GM20000 (cell line): ENCODE measurements at regions not wholly inside any gene's neighbourhood (a gene's known extent, or its start where the extent isn't known, plus 50 kb on each side); places are given as distances from the start of the nearest gene placed in this dataset.

Experiments used
- DNase-seq: peaks from one replicate; pipeline ENCODE4 v3.0.0; 2012; ENCODE audit warnings: low spot score
- CTCF ChIP-seq: IDR thresholded peaks from 2 replicates; pipeline ENCODE4 v1.5.1; 2012; ENCODE audit warnings: mild to moderate bottlenecking, control low read depth; ENCODE audit errors: extremely low read depth, missing control alignments

GRCh38 chr21:28200726-28201125, 792.0 kb downstream of the LTN1 start:
- TF ChIP-seq CTCF, result no peak
- DNase-seq, result no peak

GRCh38 chr21:28196981-28197380, 795.7 kb downstream of the LTN1 start:
- no peak for TF ChIP-seq CTCF
- no peak for DNase-seq

- no peak for DNase-seq
- no peak for TF ChIP-seq CTCF
Observed at GRCh38 chr21:28193189-28193588, 799.5 kb downstream of the LTN1 start.

- DNase-seq, result no peak
- TF ChIP-seq CTCF, result no peak
Observed at GRCh38 chr21:28186604-28187003, 806.1 kb downstream of the LTN1 start.

GRCh38 chr21:28181730-28182129, 810.9 kb downstream of the LTN1 start:
- DNase-seq, result no peak
- no peak for TF ChIP-seq CTCF

- no peak for TF ChIP-seq CTCF
- DNase-seq, result no peak
Observed at GRCh38 chr21:28179136-28179535, 813.5 kb downstream of the LTN1 start.

GRCh38 chr21:28177124-28177523, 815.6 kb downstream of the LTN1 start:
- TF ChIP-seq CTCF, result no peak
- DNase-seq, result no peak
